ENCODE measurements at regions not wholly inside any gene's neighbourhood (a gene's known extent, or its start where the extent isn't known, plus 50 kb on each side); places are given as distances from the start of the nearest gene placed in this dataset.

DNA sequence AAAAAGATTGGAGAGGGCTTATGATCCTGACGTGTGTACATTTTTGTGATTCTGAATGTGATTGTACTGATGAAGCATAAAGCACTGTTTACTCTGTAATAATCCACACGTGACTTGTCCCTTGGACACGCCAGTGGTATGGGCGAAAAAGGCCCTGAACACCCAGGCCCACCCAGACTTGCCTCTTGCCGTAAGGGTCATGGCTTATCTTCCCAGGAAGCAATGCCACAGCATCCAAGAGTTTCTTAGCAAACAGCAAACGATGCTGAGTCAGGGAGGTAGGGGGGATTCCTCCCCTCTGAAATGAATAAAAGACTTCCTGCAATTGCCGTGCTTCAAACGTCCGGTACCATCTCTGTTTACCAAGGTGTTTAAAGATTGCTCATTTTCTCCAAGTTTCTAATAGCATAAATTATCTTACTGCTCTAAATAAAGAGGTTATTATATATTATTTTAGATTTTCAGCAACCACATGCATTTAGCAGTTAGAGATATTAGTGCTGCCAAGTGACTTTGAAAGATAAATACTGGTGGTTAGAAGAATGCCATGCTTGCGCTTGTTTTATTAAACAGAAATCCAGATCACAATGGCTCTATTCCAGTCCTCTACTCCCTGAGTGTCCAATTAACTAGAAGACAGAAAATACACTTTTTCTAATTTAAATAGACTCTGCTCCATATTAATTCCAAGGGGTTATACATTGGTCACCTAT lies 212.8 kb upstream of the CST7 start:
- H3K27ac Mint-ChIP-seq, result peak overlapping the region; percentile 54
- no peaks in the 10 kb centered on the region for H3K9me3 Mint-ChIP-seq
- no peaks in the 10 kb centered on the region for H3K36me3 Mint-ChIP-seq
- TF ChIP-seq, protein P1, sequence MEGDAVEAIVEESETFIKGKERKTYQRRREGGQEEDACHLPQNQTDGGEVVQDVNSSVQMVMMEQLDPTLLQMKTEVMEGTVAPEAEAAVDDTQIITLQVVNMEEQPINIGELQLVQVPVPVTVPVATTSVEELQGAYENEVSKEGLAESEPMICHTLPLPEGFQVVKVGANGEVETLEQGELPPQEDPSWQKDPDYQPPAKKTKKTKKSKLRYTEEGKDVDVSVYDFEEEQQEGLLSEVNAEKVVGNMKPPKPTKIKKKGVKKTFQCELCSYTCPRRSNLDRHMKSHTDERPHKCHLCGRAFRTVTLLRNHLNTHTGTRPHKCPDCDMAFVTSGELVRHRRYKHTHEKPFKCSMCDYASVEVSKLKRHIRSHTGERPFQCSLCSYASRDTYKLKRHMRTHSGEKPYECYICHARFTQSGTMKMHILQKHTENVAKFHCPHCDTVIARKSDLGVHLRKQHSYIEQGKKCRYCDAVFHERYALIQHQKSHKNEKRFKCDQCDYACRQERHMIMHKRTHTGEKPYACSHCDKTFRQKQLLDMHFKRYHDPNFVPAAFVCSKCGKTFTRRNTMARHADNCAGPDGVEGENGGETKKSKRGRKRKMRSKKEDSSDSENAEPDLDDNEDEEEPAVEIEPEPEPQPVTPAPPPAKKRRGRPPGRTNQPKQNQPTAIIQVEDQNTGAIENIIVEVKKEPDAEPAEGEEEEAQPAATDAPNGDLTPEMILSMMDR (IDR thresholded peaks at IDR 0.05; ENCODE audit: unreplicated experiment), result no peak
- peaks cover 20% of the 10 kb centered on the region for H3K4me1 Mint-ChIP-seq
- no peaks in the 10 kb centered on the region for H3K27me3 Mint-ChIP-seq (ENCODE audit: low read depth)
- H3K4me3 Mint-ChIP-seq, result no peak overlapping the region
- no peak for DNase-seq (ENCODE audit: low spot score in 2 of 2, unreplicated experiment in 2 of 2)

GRCh38 chr20:24736844-24737211 lies 212.2 kb upstream of the CST7 start:
- TF ChIP-seq, protein P1 (IDR thresholded peaks at IDR 0.05; ENCODE audit: unreplicated experiment), result no peak
- H3K9me3 Mint-ChIP-seq, result no peaks in the 10 kb centered on the region
- H3K36me3 Mint-ChIP-seq, result no peaks in the 10 kb centered on the region
- no peak overlapping the region for H3K4me3 Mint-ChIP-seq
- no peaks in the 10 kb centered on the region for H3K27me3 Mint-ChIP-seq (ENCODE audit: low read depth)
- no peak for DNase-seq (ENCODE audit: low spot score in 2 of 2, unreplicated experiment in 2 of 2)
- H3K27ac Mint-ChIP-seq, result no peak overlapping the region
- H3K4me1 Mint-ChIP-seq, result peaks cover 20% of the 10 kb centered on the region

DNA sequence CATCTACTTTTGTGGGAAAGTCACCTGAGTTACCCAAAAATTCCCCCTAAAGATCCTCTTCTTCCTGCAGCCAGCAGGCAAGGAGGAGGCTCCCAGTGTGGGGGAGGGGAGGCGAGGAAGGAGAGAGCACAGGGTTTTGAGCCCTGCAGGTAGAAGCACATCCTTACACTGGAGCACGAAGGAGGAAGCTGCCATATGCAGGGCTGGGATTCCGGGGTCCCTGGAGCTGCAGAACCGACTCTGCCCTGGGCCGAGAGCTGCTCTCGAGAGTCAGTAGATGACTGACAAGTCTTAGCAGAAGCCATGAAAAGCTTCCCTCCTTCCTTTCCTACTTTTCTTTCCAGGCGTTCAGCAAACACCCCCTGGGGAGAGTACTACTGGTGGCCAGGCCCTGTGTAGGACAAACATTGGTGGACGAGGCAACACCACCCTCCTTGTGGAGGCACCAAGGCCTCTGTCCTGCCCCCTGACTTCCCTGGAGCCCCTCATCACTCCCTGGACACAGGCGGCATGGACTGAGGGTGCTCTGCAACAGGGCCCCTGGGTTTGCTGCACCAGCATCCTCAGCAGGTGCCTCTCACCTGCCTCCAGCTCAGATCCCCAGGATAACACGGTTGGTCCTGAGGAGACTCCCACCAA lies 211.7 kb upstream of the CST7 start:
- H3K4me1 Mint-ChIP-seq, result peaks cover 20% of the 10 kb centered on the region
- H3K27me3 Mint-ChIP-seq (ENCODE audit: low read depth), result no peaks in the 10 kb centered on the region
- no peak overlapping the region for H3K4me3 Mint-ChIP-seq
- TF ChIP-seq, protein P1 (IDR thresholded peaks at IDR 0.05; ENCODE audit: unreplicated experiment), result no peak
- no peak overlapping the region for H3K27ac Mint-ChIP-seq
- H3K9me3 Mint-ChIP-seq, result no peaks in the 10 kb centered on the region
- DNase-seq (ENCODE audit: low spot score in 2 of 2, unreplicated experiment in 2 of 2), result no peak
- no peaks in the 10 kb centered on the region for H3K36me3 Mint-ChIP-seq

GRCh38 chr20:24738058-24738775 lies 210.9 kb upstream of the CST7 start:
- Mint-ChIP-seq H3K9me3 (no peaks in the 10 kb centered on the region), H3K27me3 (ENCODE audit: low read depth) (no peaks in the 10 kb centered on the region), H3K36me3 (no peaks in the 10 kb centered on the region), H3K4me3 (no peak overlapping the region), H3K27ac (no peak overlapping the region), H3K4me1 (peaks cover 20% of the 10 kb centered on the region)
- TF ChIP-seq, protein P1 (IDR thresholded peaks at IDR 0.05; ENCODE audit: unreplicated experiment), result no peak
- no peak for DNase-seq (ENCODE audit: low spot score in 2 of 2, unreplicated experiment in 2 of 2)

DNA sequence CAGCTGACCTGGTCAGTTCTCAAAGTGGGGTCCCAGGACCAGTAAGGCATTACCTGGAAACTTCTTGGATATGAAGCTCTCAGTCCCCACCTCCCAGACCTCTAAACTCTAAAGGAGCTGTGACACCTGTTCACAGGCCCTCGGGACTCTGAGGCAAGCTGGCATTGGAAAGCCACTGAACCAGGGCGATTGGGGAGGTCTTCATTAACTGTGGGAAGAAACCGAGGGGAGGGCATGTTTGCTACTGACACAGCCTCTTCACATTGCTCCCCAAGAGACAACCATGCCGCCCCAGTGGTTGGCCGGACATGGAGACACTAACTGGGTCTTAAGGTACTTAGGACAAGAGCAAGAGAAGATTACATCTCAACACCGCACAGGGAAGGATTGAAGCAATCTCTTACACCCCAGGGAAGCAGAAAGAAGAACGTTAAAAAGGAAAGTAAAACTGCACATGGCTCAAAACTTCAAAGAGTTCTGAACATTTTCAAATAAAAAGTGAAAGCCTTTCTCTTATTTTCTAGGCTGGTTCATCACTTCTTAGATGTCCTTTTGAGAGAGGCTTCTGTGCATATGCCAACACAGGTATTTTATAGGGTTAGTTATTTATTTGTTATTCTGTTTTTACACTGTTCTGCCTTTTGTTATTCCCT lies 210.0 kb upstream of the CST7 start:
- no peak overlapping the region for H3K4me3 Mint-ChIP-seq
- peaks cover 20% of the 10 kb centered on the region for H3K4me1 Mint-ChIP-seq
- H3K36me3 Mint-ChIP-seq, result no peaks in the 10 kb centered on the region
- TF ChIP-seq, protein P1 (IDR thresholded peaks at IDR 0.05; ENCODE audit: unreplicated experiment), result no peak
- no peak for DNase-seq (ENCODE audit: low spot score in 2 of 2, unreplicated experiment in 2 of 2)
- H3K27me3 Mint-ChIP-seq (ENCODE audit: low read depth), result no peaks in the 10 kb centered on the region
- no peak overlapping the region for H3K27ac Mint-ChIP-seq
- H3K9me3 Mint-ChIP-seq, result no peaks in the 10 kb centered on the region

Measured in mesothelial cell of epicardium (in vitro differentiated cells).